SK-N-SH (cell line): ENCODE measurements at regions not wholly inside any gene's neighbourhood (a gene's known extent, or its start where the extent isn't known, plus 50 kb on each side); places are given as distances from the start of the nearest gene placed in this dataset.

Source experiments
- CTCF ChIA-PET: fragments of 300-600, 350-600 bp; formaldehyde crosslinking; extraction: SDS; loops from one replicate; lab custom pipeline; 2021; lab: Yijun Ruan, JAX
- POLR2A ChIA-PET: fragments of 350-600 bp; sonication (Branson Sonifier 250); formaldehyde crosslinking; extraction: SDS; loops from one replicate; lab custom pipeline; 2020; ENCODE audit warnings: antibody characterized with exemption, inconsistent platforms; lab: Yijun Ruan, JAX
- DNase-seq: peaks from one replicate; pipeline ENCODE4 v3.0.0; 2012
- H2AFZ ChIP-seq: fragments of 200-600 bp; sonication (generic); 2 replicates; pipeline ENCODE4 v1.8.1; 2016; ENCODE audit warnings: antibody characterized with exemption, mild to moderate bottlenecking, low read depth
- H3F3A ChIP-seq: fragments of 200-600 bp; sonication (generic); replicated peaks from 2 replicates; pipeline ENCODE3; 2016; ENCODE audit warnings: antibody characterized with exemption, mild to moderate bottlenecking; ENCODE audit not compliant: insufficient read depth
- H3K27ac ChIP-seq, 2 experiments: fragments of 200-500 bp in 1 of 2; fragments of 200-600 bp in 1 of 2; sonication (Bioruptor generic) in 1 of 2; sonication (generic), shearing (Covaris generic) in 1 of 2; 2 replicates each; pipeline versions ENCODE4 v1.5.1 to v1.6.1; 2014 to 2016; ENCODE audit warnings: low read depth in 2 of 2, inconsistent platforms in 1 of 2, low read length in 1 of 2, mild to moderate bottlenecking in 1 of 2, mixed read lengths in 1 of 2
- H3K27me3 ChIP-seq: fragments of 200-600 bp; sonication (generic), shearing (Covaris generic); 2 replicates; pipeline ENCODE4 v1.6.1; 2016; ENCODE audit warnings: mixed run types; ENCODE audit not compliant: insufficient read depth
- H3K36me3 ChIP-seq, 2 experiments: fragments of 200-500 bp in 1 of 2; fragments of 200-600 bp in 1 of 2; sonication (Bioruptor generic) in 1 of 2; sonication (generic) in 1 of 2; replicated peaks in 1 of 2; 2 replicates each; pipeline versions ENCODE3 to v1.5.1; 2014 to 2016; ENCODE audit warnings: low read length in 1 of 2, mild to moderate bottlenecking in 1 of 2; ENCODE audit not compliant: insufficient read depth in 2 of 2, control insufficient read depth in 1 of 2
- H3K4me1 ChIP-seq, 2 experiments: fragments of 200-500 bp in 1 of 2; fragments of 200-600 bp in 1 of 2; sonication (Bioruptor generic) in 1 of 2; sonication (generic), shearing (Covaris generic) in 1 of 2; 2 replicates each; pipeline versions ENCODE4 v1.5.1 to v1.6.1; 2014 to 2016; ENCODE audit warnings: low read depth in 1 of 2, low read length in 1 of 2, mixed run types in 1 of 2; ENCODE audit not compliant: insufficient read depth in 2 of 2, control insufficient read depth in 1 of 2
- H3K4me2 ChIP-seq: fragments of 200-600 bp; sonication (generic), shearing (Covaris generic); 2 replicates; pipeline ENCODE4 v1.6.1; 2017; ENCODE audit warnings: mixed run types
- H3K4me3 ChIP-seq, 2 experiments: fragments of 200-500 bp in 1 of 2; fragments of 200-600 bp in 1 of 2; sonication (Bioruptor generic) in 1 of 2; sonication (generic), shearing (Covaris generic) in 1 of 2; 2 replicates each; pipeline versions ENCODE4 v1.5.1 to v1.8.1; 2014 to 2016; ENCODE audit warnings: low read depth in 2 of 2, inconsistent platforms in 1 of 2, low read length in 1 of 2, mild to moderate bottlenecking in 1 of 2, mixed read lengths in 1 of 2, moderate library complexity in 1 of 2
- H3K79me2 ChIP-seq: fragments of 200-600 bp; sonication (generic); 2 replicates; pipeline ENCODE4 v1.8.1; 2017; ENCODE audit warnings: mild to moderate bottlenecking; ENCODE audit not compliant: insufficient read depth
- H3K9ac ChIP-seq: fragments of 200-600 bp; sonication (generic); 2 replicates; pipeline ENCODE4 v1.6.1; 2017; ENCODE audit warnings: mixed run types
- H3K9me2 ChIP-seq: fragments of 200-600 bp; sonication (generic); 2 replicates; pipeline ENCODE4 v1.6.1; 2017; ENCODE audit warnings: mixed run types
- H3K9me3 ChIP-seq: fragments of 200-600 bp; sonication (generic); 2 replicates; pipeline ENCODE4 v1.6.1; 2017; ENCODE audit warnings: mixed run types, mild to moderate bottlenecking, moderate library complexity
- H4K20me1 ChIP-seq: fragments of 200-600 bp; sonication (generic); 2 replicates; pipeline ENCODE4 v1.6.1; 2017; ENCODE audit warnings: mild to moderate bottlenecking, mixed run types; ENCODE audit not compliant: insufficient read depth
- EP300 ChIP-seq, 2 experiments: IDR thresholded peaks; 2 replicates each; pipeline versions ENCODE4 v1.4.0 to v1.6.1; 2012; ENCODE audit warnings: borderline replicate concordance in 1 of 2, low read depth in 1 of 2, low read length in 1 of 2
- FOSL2 ChIP-seq: IDR thresholded peaks from 2 replicates; pipeline ENCODE4 v1.4.0; 2012; ENCODE audit warnings: low read depth, mild to moderate bottlenecking, moderate library complexity, borderline replicate concordance
- FOXJ3 ChIP-seq: sonication (generic); formaldehyde crosslinking; IDR thresholded peaks from 2 replicates; pipeline ENCODE4 v1.5.1; 2020; ENCODE audit warnings: mild to moderate bottlenecking, missing genetic modification reagents
- FOXM1 ChIP-seq: IDR thresholded peaks from 2 replicates; pipeline ENCODE4 v1.4.0; 2012; ENCODE audit warnings: low read depth, mild to moderate bottlenecking
- GATA2 ChIP-seq: sonication (generic); formaldehyde crosslinking; IDR thresholded peaks from 2 replicates; pipeline ENCODE4 v1.5.0; 2020; ENCODE audit warnings: mild to moderate bottlenecking, missing genetic modification reagents
- JUND ChIP-seq: IDR thresholded peaks from 2 replicates; pipeline ENCODE4 v1.4.0; 2012
- MXI1 ChIP-seq: IDR thresholded peaks from 2 replicates; pipeline ENCODE4 v1.6.1; 2012; ENCODE audit warnings: mild to moderate bottlenecking, low read depth, low read length, improper control_type of control experiment
- NFIC ChIP-seq: IDR thresholded peaks from 2 replicates; pipeline ENCODE4 v1.4.0; 2012; ENCODE audit warnings: borderline replicate concordance
- RAD21 ChIP-seq: IDR thresholded peaks from 2 replicates; pipeline ENCODE4 v1.6.1; 2012; ENCODE audit warnings: mild to moderate bottlenecking, low read length
- RCOR1 ChIP-seq: fragments of 150-350 bp; IDR thresholded peaks from 2 replicates; pipeline ENCODE4 v1.6.1; 2017; ENCODE audit warnings: antibody characterized with exemption, low read length
- RFX5 ChIP-seq: IDR thresholded peaks from 2 replicates; pipeline ENCODE4 v1.6.1; 2012; ENCODE audit warnings: mild to moderate bottlenecking, improper control_type of control experiment, low read length
- SIN3A ChIP-seq: IDR thresholded peaks from 2 replicates; pipeline ENCODE4 v1.6.1; 2012; ENCODE audit warnings: low read depth, mild to moderate bottlenecking, low read length, moderate library complexity, borderline replicate concordance
- SMC3 ChIP-seq: IDR thresholded peaks from 2 replicates; pipeline ENCODE4 v1.6.1; 2012; ENCODE audit warnings: low read depth, low read length, improper control_type of control experiment
- TAF1 ChIP-seq: IDR thresholded peaks from 2 replicates; pipeline ENCODE4 v1.6.1; 2012; ENCODE audit warnings: low read depth, mild to moderate bottlenecking, low read length, moderate library complexity, borderline replicate concordance
- TCF12 ChIP-seq: IDR thresholded peaks from 2 replicates; pipeline ENCODE4 v1.4.0; 2012
- TEAD4 ChIP-seq: IDR thresholded peaks from 2 replicates; pipeline ENCODE4 v1.4.0; 2012; ENCODE audit warnings: mild to moderate bottlenecking, borderline replicate concordance; ENCODE audit not compliant: insufficient read depth
- YY1 ChIP-seq: IDR thresholded peaks from 2 replicates; pipeline ENCODE4 v1.4.0; 2012; ENCODE audit warnings: low read depth, mild to moderate bottlenecking
- WGBS: methylation state at CpG from one replicate; pipeline ENCODE4 v1.1.6; 2017; ENCODE audit warnings: low lambda C conversion rate; 5-methylcytosine and 5-hydroxymethylcytosine counted together
- TF ChIP-seq, protein P1 (sequence below): IDR thresholded peaks from 2 replicates; pipeline ENCODE4 v1.6.1; 2012; ENCODE audit warnings: mild to moderate bottlenecking, low read depth, low read length, moderate library complexity
- TF ChIP-seq, protein P2 (sequence below): IDR thresholded peaks from 2 replicates; pipeline ENCODE4; 2012
- TF ChIP-seq, protein P3 (sequence below): IDR thresholded peaks from 2 replicates; pipeline ENCODE4 v1.4.0; 2012; ENCODE audit warnings: low read depth
- TF ChIP-seq, protein P4 (sequence below): fragments of 200-600 bp; sonication (generic); IDR thresholded peaks from 2 replicates; pipeline ENCODE4 v1.6.1; 2017; ENCODE audit warnings: antibody characterized with exemption, mild to moderate bottlenecking, moderate library complexity

DNA sequence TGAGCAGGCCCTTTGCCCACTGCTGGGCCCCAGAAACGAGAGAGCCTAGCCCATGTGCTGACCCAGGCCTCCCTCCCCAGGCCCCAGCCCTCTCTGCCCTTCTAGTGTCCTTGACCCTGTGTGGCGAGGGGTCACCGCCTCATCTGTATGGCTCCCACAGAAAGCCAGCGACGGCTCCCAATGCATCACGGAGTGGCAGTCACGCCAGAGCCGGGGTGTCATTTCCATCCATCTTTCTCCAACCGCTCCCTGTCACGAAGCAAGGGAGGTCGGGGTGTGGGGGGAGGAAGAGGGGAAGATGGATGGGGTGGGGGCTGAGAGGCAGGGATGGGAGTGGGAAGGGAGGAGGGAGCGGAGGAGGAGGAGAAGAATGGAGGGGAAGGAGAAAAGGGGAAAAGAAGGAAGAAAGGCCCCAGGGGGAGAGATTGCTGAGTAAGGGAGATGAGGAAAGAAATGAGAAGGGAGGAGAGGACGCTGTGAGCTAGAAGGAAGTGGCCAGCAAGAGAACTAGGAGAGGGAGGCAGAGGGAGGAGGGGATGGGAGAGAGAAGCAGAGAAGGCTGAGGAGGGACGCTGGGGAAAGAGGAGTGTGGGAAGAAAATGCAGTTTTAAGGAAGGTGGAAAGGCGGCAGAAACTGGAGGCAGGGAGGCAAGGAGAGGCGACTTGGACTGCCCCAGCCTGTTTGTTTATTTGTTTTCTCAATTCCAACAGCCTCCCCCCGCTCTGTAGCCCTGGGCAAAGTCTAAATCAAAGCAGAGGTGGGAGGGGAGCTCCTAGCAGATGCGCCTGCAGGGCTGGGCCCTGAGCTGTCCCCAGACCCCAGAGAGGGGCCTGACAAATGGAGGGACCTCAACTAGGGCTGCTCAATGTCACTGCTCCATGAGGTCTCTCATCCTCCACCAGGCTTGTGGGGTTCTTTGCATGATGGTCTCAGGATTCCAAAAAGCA, 75.5 kb upstream of the LHX5 start:
- no peak for TF ChIP-seq FOSL2
- TF ChIP-seq FOXM1 = no peak
- TF ChIP-seq RFX5 = no peak
- TF ChIP-seq RAD21 = no peak
- TF ChIP-seq, protein P1, sequence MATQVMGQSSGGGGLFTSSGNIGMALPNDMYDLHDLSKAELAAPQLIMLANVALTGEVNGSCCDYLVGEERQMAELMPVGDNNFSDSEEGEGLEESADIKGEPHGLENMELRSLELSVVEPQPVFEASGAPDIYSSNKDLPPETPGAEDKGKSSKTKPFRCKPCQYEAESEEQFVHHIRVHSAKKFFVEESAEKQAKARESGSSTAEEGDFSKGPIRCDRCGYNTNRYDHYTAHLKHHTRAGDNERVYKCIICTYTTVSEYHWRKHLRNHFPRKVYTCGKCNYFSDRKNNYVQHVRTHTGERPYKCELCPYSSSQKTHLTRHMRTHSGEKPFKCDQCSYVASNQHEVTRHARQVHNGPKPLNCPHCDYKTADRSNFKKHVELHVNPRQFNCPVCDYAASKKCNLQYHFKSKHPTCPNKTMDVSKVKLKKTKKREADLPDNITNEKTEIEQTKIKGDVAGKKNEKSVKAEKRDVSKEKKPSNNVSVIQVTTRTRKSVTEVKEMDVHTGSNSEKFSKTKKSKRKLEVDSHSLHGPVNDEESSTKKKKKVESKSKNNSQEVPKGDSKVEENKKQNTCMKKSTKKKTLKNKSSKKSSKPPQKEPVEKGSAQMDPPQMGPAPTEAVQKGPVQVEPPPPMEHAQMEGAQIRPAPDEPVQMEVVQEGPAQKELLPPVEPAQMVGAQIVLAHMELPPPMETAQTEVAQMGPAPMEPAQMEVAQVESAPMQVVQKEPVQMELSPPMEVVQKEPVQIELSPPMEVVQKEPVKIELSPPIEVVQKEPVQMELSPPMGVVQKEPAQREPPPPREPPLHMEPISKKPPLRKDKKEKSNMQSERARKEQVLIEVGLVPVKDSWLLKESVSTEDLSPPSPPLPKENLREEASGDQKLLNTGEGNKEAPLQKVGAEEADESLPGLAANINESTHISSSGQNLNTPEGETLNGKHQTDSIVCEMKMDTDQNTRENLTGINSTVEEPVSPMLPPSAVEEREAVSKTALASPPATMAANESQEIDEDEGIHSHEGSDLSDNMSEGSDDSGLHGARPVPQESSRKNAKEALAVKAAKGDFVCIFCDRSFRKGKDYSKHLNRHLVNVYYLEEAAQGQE = no peak
- no peak for TF ChIP-seq NFIC
- TF ChIP-seq TEAD4 = no peak
- no peak for TF ChIP-seq GATA2 (CRISPR knock-in tag)
- TF ChIP-seq SMC3 = no peak
- no peak for TF ChIP-seq TCF12
- no peak for TF ChIP-seq JUND
- no peak for TF ChIP-seq FOXJ3 (CRISPR knock-in tag)
- no peak for TF ChIP-seq YY1
- no peak for TF ChIP-seq SIN3A
- Histone ChIP-seq H3K27me3 (no peaks in the 10 kb centered on the region), H3K9me3 (no peaks in the 10 kb centered on the region), H3K4me1 (no peaks in the 10 kb centered on the region), H3K9ac (no peak overlapping the region), H2AFZ (no peak overlapping the region), H3K79me2 (no peaks in the 10 kb centered on the region), H3K36me3 (no peaks in the 10 kb centered on the region), H4K20me1 (no peaks in the 10 kb centered on the region), H3K27ac (no peak overlapping the region), H3K9me2 (no peaks in the 10 kb centered on the region), H3F3A (no peaks in the 10 kb centered on the region), H3K4me2 (no peak overlapping the region), H3K4me3 (no peak overlapping the region)
- POLR2A ChIA-PET = no interaction called here
- WGBS = 22% methylated on average over 16 of the region's 18 CpGs
- CTCF ChIA-PET = no interaction called here
- no peak for DNase-seq

DNA sequence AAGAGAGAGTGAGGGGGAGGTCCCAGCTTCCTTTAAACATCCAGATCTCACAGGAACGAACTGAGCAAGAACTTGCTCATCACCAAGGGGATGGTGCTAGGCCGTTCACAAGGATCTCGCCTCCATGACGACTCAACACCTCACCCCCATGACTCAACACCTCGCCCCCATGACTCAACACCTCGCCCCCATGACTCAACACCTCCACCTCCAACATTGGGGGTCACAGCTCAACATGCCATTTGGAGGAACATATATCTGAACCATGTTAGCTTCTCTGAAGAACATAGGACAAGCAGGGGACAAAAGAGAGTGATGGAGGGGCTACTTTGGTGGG, 66.0 kb upstream of the LHX5 start:
- no peak for DNase-seq
- H3K4me1 ChIP-seq = no peaks in the 10 kb centered on the region
- no peaks in the 10 kb centered on the region for H3K79me2 ChIP-seq
- WGBS = 2% methylated on average over 6 of the region's 6 CpGs
- H3F3A ChIP-seq = no peaks in the 10 kb centered on the region
- no peak overlapping the region for H3K27ac ChIP-seq
- no peaks in the 10 kb centered on the region for H4K20me1 ChIP-seq
- no peaks in the 10 kb centered on the region for H3K9me3 ChIP-seq
- peaks cover 8% of the 10 kb centered on the region for H3K27me3 ChIP-seq
- no peak for TF ChIP-seq TAF1
- TF ChIP-seq, protein P2, sequence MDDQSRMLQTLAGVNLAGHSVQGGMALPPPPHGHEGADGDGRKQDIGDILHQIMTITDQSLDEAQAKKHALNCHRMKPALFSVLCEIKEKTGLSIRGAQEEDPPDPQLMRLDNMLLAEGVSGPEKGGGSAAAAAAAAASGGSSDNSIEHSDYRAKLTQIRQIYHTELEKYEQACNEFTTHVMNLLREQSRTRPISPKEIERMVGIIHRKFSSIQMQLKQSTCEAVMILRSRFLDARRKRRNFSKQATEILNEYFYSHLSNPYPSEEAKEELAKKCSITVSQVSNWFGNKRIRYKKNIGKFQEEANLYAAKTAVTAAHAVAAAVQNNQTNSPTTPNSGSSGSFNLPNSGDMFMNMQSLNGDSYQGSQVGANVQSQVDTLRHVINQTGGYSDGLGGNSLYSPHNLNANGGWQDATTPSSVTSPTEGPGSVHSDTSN = no peak
- no peak for TF ChIP-seq EP300 (IDR thresholded peaks at IDR 0.05; ENCODE audit: borderline replicate concordance in 1 of 2, low read depth in 1 of 2, low read length in 1 of 2)
- TF ChIP-seq TCF12 = no peak
- TF ChIP-seq JUND = no peak
- TF ChIP-seq RAD21 = no peak
- TF ChIP-seq RCOR1 = no peak
- no peak for TF ChIP-seq FOSL2
- TF ChIP-seq, protein P3, sequence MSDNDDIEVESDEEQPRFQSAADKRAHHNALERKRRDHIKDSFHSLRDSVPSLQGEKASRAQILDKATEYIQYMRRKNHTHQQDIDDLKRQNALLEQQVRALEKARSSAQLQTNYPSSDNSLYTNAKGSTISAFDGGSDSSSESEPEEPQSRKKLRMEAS = no peak
- TF ChIP-seq NFIC = no peak
- no peak for TF ChIP-seq SMC3
- no peak for TF ChIP-seq SIN3A
- TF ChIP-seq TEAD4 = no peak
- TF ChIP-seq, protein P4, sequence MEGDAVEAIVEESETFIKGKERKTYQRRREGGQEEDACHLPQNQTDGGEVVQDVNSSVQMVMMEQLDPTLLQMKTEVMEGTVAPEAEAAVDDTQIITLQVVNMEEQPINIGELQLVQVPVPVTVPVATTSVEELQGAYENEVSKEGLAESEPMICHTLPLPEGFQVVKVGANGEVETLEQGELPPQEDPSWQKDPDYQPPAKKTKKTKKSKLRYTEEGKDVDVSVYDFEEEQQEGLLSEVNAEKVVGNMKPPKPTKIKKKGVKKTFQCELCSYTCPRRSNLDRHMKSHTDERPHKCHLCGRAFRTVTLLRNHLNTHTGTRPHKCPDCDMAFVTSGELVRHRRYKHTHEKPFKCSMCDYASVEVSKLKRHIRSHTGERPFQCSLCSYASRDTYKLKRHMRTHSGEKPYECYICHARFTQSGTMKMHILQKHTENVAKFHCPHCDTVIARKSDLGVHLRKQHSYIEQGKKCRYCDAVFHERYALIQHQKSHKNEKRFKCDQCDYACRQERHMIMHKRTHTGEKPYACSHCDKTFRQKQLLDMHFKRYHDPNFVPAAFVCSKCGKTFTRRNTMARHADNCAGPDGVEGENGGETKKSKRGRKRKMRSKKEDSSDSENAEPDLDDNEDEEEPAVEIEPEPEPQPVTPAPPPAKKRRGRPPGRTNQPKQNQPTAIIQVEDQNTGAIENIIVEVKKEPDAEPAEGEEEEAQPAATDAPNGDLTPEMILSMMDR = no peak
- TF ChIP-seq MXI1 = no peak
- H3K4me2 ChIP-seq = no peak overlapping the region
- CTCF ChIA-PET = no interaction called here
- no peaks in the 10 kb centered on the region for H3K36me3 ChIP-seq
- H3K4me3 ChIP-seq = no peak overlapping the region
- POLR2A ChIA-PET = no interaction called here
- H3K9me2 ChIP-seq = no peaks in the 10 kb centered on the region
- H3K9ac ChIP-seq = no peak overlapping the region
- H2AFZ ChIP-seq = no peak overlapping the region
